Left ventricle myocardium superior (tissue), 1 donor: ENCODE measurements at regions not wholly inside any gene's neighbourhood (a gene's known extent, or its start where the extent isn't known, plus 50 kb on each side); places are given as distances from the start of the nearest gene placed in this dataset.

Experiments
- ATAC-seq: fragments of 200-7000 bp; cut with Tn5 transposase; one replicate; pipeline ENCODE4 v1.9.1; 2020; ENCODE audit warnings: mild to moderate bottlenecking, moderate library complexity
- DNase-seq: peaks from one replicate; pipeline ENCODE4 v3.0.0-alpha.2; 2020
- intact Hi-C: fragments of 100-400 bp; cut with micrococcal nuclease; formaldehyde crosslinking; loops from one replicate; pipeline ENCODE4 v1.11.0; 2022
- donor health status: DM: no; HTN: yes; CAD: no; lungs with severe emphysema.

DNA sequence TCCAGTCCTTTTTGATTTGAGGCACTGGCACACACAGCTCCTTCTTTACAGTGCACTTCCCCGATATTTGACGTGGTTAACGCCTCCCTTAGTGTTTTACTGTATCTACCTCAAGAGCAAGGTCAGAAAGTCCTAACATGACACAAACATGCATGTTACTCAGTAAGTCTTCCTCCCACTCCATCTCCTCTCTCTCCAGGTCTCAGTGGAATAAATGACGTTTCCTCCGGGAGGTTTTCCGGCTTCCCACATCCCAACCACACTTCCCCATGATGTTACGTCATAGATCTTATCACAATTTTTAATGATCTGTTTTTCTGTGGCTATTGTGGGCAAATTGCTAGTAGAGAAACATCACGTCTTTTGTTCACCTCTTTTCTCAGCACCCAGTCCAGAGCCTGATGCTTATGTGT is 165.7 kb downstream of the PTPN20 start:
- no peak for DNase-seq
- no peak for ATAC-seq
- intact Hi-C loops, result no loop called here

DNA sequence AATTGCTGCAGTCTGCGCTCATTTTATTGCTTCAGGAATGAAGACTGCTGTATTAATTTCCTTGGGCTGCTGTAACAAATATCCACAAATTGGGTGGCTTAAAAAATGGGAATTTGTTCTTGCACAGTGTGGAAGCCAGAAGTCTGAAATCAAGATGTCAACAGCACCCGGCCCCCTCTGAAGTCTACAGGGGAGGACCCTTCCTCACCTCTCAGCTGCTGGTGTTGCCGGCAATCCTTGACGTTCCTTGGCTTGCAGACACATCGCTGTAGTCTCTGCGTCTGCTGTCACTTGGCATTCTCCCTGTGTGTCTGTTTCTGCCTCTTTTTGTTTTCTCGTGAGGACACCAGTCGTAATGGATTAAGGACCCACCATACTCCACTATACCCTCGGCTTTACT is 166.2 kb downstream of the PTPN20 start:
- ATAC-seq (no peak), DNase-seq (no peak)
- intact Hi-C loops, result no loop called here

GRCh38 chr10:47077941-47078340 is 166.7 kb downstream of the PTPN20 start:
- ATAC-seq (no peak), DNase-seq (no peak)
- intact Hi-C loops, result no loop called here

GRCh38 chr10:47078393-47079203 is 167.4 kb downstream of the PTPN20 start:
- intact Hi-C loops, result no loop called here

DNA sequence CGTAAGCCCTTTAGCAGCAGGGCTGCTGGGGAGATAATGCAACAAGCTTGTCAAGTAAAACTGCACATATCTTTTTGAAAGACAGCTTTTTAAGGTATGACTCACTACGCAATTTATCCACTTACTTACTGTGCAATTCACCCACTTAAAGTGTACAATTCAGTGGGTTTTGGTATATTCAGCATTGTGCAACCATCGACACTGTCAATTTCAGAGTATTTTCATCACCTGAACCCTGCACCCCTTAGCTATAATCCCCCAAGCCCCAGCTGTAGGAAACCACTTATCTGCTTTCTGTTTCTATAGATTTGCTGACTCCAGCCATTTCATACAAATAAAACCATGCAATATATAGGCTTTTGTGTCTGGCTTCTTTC is 168.0 kb downstream of the PTPN20 start:
- no peak for DNase-seq
- ATAC-seq, result no peak
- intact Hi-C loops, result no loop called here

More at GRCh38 chr10:47078393-47079203, 167.4 kb downstream of the PTPN20 start:
- DNase-seq (no peak), ATAC-seq (no peak)

DNA sequence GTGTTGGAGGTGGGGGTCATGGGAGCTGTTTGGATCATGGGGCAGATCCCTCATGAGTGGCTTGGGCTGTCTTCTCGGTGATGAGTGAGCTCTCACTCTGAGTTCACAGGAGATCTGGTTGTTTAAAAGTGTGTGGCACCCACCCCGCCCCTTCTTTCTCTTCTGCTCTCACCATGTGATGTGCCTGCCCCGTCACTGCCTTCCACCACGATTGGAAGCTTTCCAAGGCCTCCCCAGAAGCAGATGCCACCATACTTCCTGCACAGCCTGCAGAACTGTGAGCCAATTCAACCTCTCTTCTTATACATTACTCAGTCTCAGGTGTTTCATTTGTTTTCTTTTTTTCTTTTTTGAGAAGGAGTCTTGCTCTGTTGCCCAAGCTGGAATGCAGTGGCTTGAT is 170.0 kb downstream of the PTPN20 start:
- intact Hi-C loops, result no loop called here
- DNase-seq (no peak), ATAC-seq (no peak)

GRCh38 chr10:47082055-47082784 is 171.0 kb downstream of the PTPN20 start:
- ATAC-seq, result no peak
- no peak for DNase-seq
- intact Hi-C loops, result no loop called here

- ATAC-seq, result no peak
- intact Hi-C loops, result no loop called here
- DNase-seq, result no peak
Measured at GRCh38 chr10:47087667-47088066, 176.4 kb downstream of the PTPN20 start.

DNA sequence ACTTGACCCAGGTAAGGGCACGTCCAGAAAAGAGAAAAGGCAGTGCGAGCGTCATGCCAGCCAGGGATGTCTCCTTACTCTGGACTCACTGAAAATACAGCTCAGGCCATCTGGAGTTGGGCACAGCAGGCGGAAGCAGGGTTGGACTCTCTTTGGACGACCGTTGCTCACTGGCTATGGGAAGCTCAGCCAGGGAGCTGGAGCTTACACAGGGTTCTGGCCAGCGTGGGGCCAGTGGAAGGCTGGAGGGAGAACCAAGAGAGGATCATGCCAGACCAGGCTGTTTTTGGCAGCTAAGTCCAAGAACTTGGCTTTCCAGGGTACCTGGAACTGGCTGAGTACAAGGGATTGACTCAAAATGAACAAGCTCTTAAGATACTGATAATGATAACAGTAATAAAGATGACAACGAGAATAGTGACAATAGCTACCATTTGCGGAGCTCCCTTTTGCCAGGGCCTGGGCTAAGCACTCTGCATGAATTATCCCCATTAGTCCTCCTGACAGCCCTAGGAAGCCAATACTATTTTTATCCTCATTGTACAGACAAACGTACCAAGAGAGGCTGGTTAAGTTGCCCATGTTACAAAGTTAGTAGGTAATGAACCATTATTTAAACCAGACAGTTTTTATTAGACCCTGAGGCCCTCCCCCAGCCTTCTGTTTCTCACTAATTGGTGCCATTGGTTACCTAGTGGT is 177.6 kb downstream of the PTPN20 start:
- peak; percentile 67 for ATAC-seq
- no peak for DNase-seq
- intact Hi-C loops, result no loop called here

DNA sequence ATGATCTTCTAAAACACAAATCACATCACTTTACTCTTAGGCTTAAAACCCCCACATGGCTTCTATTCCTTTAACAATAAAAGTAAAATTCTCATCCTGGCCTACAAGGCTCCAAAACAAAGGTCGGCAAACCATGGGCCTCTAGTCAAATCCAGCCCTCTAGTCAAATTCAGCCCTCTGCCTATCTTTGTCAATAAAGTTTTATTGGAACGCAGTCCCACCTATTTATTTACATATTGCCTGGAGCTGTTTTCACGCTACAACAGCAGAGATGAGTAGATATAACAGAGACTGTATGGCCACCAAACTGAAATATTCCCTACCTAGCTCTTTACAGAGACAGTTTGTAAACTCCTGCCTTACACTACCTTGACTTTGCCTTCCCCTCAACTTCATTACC is 178.8 kb downstream of the PTPN20 start:
- no peak for DNase-seq
- ATAC-seq, result no peak
- intact Hi-C loops, result no loop called here

GRCh38 chr10:47090903-47091302 is 179.7 kb downstream of the PTPN20 start:
- intact Hi-C loops, result no loop called here
- ATAC-seq (no peak), DNase-seq (no peak)

- intact Hi-C loops, result no loop called here
- DNase-seq (no peak), ATAC-seq (no peak)
Measured at GRCh38 chr10:47091421-47091820, 180.2 kb downstream of the PTPN20 start.

- no peak for DNase-seq
- intact Hi-C loops, result no loop called here
- ATAC-seq, result no peak
Measured at GRCh38 chr10:47092376-47092775, 181.1 kb downstream of the PTPN20 start.

- ATAC-seq (peak; percentile 83), DNase-seq (peak; percentile 79)
- intact Hi-C loops, result no loop called here
Measured at GRCh38 chr10:47092831-47093230, 181.6 kb downstream of the PTPN20 start.

- no peak for DNase-seq
- ATAC-seq, result no peak
- intact Hi-C loops, result no loop called here
Measured at GRCh38 chr10:47094126-47094525, 182.9 kb downstream of the PTPN20 start.

DNA sequence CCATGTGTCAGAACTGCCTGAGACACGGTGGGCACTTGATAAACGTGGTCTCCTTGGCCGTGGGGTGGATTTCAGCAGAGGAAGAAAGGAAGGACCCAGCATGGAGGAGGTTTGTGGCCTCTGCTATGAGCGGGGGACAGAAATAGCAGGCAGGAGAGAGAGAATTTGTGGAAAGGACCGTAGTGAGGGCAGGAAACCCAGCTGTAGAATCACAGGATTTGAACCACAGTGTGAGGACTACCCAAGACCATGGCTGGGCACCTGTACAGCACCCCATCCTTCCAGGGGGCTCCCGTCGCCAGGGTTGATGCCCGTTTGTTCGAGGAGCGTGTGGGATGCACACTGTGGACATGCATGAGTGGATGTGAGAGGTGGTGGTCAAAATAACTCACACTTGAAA is 183.4 kb downstream of the PTPN20 start:
- no peak for ATAC-seq
- intact Hi-C loops, result no loop called here
- no peak for DNase-seq

DNA sequence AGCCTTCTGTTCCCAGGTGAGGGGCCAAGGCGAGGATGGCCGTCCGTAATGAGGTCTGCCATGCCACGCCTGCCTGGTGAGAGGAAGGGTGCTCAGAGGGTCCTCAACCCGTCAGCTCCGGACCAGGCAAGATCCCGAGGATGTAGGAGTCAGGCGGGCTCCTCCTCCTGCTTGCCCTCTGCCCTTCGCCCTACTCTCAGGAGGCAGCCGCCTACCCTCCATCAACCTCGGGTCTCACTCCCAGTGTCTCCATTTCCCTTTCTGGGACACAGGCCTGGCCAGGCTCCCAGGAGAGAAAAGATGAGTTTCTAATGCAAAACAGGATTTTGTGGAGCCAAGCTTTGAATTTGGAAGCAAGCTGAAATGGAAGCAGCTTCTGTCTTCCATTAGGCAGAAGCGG is 184.0 kb downstream of the PTPN20 start:
- intact Hi-C loops, result no loop called here
- ATAC-seq, result no peak

GRCh38 chr10:47095848-47096612 is 184.8 kb downstream of the PTPN20 start:
- ATAC-seq, result no peak
- intact Hi-C loops, result no loop called here
- no peak for DNase-seq

More for the DNA sequence above, 184.0 kb downstream of the PTPN20 start:
- no peak for DNase-seq

DNA sequence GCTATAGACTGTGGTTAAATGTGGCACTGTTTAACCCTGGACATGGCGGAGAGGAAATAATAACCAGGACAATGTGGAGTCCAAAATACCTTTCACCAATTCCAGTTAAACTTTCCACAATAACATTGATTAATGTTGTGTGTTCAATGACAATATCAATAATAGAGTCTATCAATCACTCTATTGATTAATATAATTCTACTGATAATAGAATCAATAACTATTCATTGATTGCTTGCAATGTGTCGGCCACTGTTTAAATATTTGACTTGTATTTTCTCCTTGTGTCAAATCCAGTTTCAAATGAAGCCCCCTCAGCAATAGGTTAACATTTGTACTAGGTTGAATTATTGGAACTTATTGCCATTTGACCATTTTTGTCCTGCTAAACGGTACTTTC is 187.0 kb downstream of the PTPN20 start:
- intact Hi-C loops, result no loop called here
- no peak for DNase-seq
- no peak for ATAC-seq

- ATAC-seq, result no peak
- intact Hi-C loops, result no loop called here
- no peak for DNase-seq
Measured at GRCh38 chr10:47098964-47099363, 187.7 kb downstream of the PTPN20 start.
